Lower leg skin (tissue), 3 donors: ENCODE measurements at regions not wholly inside any gene's neighbourhood (a gene's known extent, or its start where the extent isn't known, plus 50 kb on each side); places are given as distances from the start of the nearest gene placed in this dataset.

Experiments
- CTCF ChIP-seq, 3 donors: fragments of 450-650 bp; IDR thresholded peaks; one replicate each; pipeline ENCODE4 v1.5.1; 2016; ENCODE audit warnings: antibody characterized with exemption in 3 of 3, mild to moderate bottlenecking in 3 of 3, moderate library complexity in 2 of 3
- POLR2A ChIP-seq, 2 donors: fragments of 450-650 bp; IDR thresholded peaks; one replicate each; pipeline ENCODE4 v1.6.1; 2016 to 2017; ENCODE audit warnings: antibody characterized with exemption in 2 of 2, mild to moderate bottlenecking in 1 of 2, moderate library complexity in 1 of 2

GRCh38 chr6:74606582-74607071 lies 599.2 kb downstream of the COL12A1 start:
- TF ChIP-seq POLR2A (IDR thresholded peaks at IDR 0.05) (no peak), CTCF (IDR thresholded peaks at IDR 0.05) (no peak)
